ENCODE measurements at regions not wholly inside any gene's neighbourhood (a gene's known extent, or its start where the extent isn't known, plus 50 kb on each side); places are given as distances from the start of the nearest gene placed in this dataset.

DNA sequence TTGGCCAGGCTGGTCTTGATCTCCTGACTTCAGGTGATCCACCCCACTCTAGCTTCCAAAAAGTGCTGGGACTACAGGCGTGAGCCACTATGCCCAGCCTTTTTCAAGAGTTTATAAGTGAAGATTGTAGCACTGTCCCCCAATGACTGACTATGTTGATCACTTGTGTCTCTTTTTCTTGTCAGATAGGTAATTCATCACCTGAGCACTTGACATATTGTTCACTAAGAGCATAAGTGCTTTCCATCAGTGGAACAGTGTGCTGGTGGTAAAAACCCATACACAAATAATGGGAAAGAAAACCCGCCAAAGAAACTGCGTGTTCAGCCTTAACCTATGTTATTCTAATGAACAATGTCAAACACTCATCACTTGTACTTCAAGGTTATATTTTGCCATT, 414.4 kb upstream of the CDH7 start:
- TF ChIP-seq ZFX (IDR thresholded peaks at IDR 0.05) = no peak
- TF ChIP-seq, protein P1, sequence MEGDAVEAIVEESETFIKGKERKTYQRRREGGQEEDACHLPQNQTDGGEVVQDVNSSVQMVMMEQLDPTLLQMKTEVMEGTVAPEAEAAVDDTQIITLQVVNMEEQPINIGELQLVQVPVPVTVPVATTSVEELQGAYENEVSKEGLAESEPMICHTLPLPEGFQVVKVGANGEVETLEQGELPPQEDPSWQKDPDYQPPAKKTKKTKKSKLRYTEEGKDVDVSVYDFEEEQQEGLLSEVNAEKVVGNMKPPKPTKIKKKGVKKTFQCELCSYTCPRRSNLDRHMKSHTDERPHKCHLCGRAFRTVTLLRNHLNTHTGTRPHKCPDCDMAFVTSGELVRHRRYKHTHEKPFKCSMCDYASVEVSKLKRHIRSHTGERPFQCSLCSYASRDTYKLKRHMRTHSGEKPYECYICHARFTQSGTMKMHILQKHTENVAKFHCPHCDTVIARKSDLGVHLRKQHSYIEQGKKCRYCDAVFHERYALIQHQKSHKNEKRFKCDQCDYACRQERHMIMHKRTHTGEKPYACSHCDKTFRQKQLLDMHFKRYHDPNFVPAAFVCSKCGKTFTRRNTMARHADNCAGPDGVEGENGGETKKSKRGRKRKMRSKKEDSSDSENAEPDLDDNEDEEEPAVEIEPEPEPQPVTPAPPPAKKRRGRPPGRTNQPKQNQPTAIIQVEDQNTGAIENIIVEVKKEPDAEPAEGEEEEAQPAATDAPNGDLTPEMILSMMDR (conservative IDR thresholded peaks at IDR 0.05) = no peak
- no peak overlapping the region for H3K27ac ChIP-seq

DNA sequence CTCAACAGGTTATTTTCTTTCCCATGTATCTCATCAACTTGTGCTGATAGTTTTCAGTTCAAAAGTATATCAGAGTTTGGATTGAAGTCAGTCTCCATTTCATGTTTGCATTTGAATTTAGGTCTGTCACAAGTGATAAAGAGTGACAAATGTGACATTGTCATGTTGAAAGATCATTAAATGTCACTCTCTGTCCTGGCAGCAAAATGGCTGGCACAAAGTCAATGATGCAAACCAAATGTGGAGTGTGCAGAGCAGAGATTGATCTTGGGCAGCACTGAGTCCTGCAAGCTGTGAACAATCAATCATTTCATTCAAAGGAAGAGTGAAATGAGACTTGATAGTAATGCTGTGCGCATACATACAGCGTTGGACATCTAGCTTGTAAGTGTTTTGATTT, 421.8 kb upstream of the CDH7 start:
- TF ChIP-seq ZFX (IDR thresholded peaks at IDR 0.05) = no peak
- TF ChIP-seq, protein P1 (conservative IDR thresholded peaks at IDR 0.05) = no peak
- H3K27ac ChIP-seq = no peak overlapping the region

DNA sequence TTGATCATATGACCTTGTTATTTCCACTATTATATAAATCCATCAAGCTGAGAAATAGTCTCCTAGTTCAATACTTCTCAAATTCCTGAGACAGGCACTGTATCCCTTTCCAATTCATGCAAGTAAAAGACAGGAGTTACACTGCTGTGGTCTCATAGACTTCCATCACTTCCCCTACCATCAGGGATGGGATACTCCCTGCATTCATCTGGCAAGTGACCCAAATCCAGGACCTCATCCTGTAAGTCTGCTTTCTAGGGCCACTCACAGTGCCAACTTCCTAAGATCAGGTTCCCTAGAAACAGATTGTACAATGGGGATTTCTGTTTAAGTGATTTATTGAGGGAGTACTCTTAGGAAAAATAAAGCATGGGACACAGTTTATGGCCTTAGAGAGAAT, 424.0 kb upstream of the CDH7 start:
- H3K27ac ChIP-seq = no peak overlapping the region
- TF ChIP-seq, protein P1 (conservative IDR thresholded peaks at IDR 0.05) = no peak
- no peak for TF ChIP-seq ZFX (IDR thresholded peaks at IDR 0.05)

DNA sequence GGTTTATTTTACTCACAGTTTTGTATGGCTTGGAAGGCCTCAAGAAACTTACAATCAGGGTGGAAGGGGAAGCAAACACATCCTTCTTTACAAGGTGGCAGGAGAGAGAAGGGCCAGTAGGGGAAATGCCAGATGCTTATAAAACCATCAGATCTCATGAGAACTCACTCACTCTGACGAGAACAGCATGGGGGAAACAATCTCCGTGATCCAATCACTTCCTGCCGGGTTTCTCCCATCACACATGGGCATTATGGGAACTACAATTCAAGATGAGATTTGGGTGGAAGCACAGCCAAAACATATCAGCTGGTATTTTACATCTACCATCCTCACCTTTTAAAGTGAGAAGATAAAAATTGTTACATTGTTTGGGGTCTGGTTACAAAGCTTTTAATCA, 427.9 kb upstream of the CDH7 start:
- no peak for TF ChIP-seq ZFX (IDR thresholded peaks at IDR 0.05)
- TF ChIP-seq, protein P1 (conservative IDR thresholded peaks at IDR 0.05) = no peak
- H3K27ac ChIP-seq = no peak overlapping the region

DNA sequence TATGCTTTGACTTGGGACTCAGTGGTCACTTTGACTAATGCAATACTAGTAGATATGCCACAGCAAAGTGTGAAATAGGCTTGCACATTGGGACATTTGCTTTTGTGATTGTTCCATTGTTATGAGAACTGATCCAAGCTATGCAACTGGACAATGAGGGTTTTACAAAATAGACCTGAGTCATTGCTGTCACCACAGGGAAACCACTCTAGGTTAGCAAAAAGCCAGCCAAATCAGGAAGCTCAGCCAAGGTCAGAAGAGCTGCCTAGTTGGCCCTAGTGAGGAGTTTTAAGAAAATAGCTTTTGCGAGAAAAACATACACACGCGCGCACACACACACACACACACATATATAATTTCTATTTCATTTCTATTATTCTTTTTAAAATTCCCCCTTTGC, 452.4 kb upstream of the CDH7 start:
- TF ChIP-seq ZFX (IDR thresholded peaks at IDR 0.05) = no peak
- TF ChIP-seq, protein P1 (conservative IDR thresholded peaks at IDR 0.05) = no peak
- no peak overlapping the region for H3K27ac ChIP-seq

DNA sequence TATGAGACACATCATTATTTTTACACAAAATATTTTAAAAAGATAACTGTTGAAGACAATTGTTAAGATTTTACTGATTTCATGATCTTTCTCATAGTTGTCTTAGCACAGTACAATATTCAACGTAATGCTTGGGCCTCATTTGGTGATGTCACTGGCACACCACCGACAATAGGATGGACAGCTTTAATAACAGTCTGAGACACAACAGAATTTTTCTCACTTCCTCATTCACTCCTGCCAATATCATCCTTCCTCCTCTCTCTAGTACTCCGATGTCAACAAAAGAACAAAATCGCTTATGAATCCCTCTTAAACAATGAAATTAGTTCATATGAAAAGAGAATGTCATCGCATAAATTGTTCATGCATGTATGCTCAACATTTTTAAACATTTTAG, 461.9 kb upstream of the CDH7 start:
- TF ChIP-seq, protein P1 (conservative IDR thresholded peaks at IDR 0.05) = no peak
- TF ChIP-seq ZFX (IDR thresholded peaks at IDR 0.05) = no peak

DNA sequence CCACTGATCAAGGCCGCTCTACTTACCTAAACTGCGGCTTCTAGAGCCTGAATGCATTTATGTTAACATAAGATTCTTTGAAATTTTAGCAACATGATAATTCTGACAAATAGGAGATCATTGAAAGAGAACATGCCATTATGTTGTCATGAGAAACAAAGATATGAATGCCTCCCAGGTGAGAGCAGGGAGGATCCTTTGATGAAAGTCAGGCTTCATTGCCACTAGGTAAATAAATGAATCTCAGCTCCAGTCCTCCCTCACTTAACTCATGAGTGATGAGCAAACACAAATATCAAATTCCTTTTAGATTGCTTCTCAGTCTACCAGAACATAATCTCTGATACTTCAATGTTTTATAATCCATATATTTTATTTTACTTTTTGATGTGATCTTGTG, 463.2 kb upstream of the CDH7 start:
- H3K27ac ChIP-seq = no peak overlapping the region
- TF ChIP-seq, protein P1 (conservative IDR thresholded peaks at IDR 0.05) = no peak
- no peak for TF ChIP-seq ZFX (IDR thresholded peaks at IDR 0.05)

More for the DNA sequence above, 461.9 kb upstream of the CDH7 start:
- no peak overlapping the region for H3K27ac ChIP-seq
